Thoracic aorta (tissue), 2 donors: ENCODE measurements at regions not wholly inside any gene's neighbourhood (a gene's known extent, or its start where the extent isn't known, plus 50 kb on each side); places are given as distances from the start of the nearest gene placed in this dataset.

ENCODE experiments used
- ATAC-seq: fragments of 150-250 bp; one replicate; pipeline ENCODE4 v1.8.0; 2017; ENCODE audit warnings: low read depth; ENCODE audit not compliant: insufficient number of reproducible peaks, low FRiP score
- DNase-seq: peaks from one replicate; pipeline ENCODE4 v3.0.0-alpha.2; 2020; ENCODE audit warnings: low spot score
- H3K27ac ChIP-seq, 2 donors: fragments of 200-600 bp; sonication (generic); 1 replicate in 1 of 2; 2 replicates in 1 of 2; pipeline ENCODE4 v1.5.1; 2016; ENCODE audit warnings: mild to moderate bottlenecking in 2 of 2, moderate library complexity in 2 of 2
- H3K27me3 ChIP-seq: fragments of 200-600 bp; sonication (generic); replicated peaks from 2 replicates; pipeline ENCODE4 v1.6.0; 2016; ENCODE audit warnings: mild to moderate bottlenecking; ENCODE audit not compliant: insufficient read depth
- H3K36me3 ChIP-seq: fragments of 200-600 bp; sonication (generic); one replicate; pipeline ENCODE4 v1.5.1; 2016
- H3K4me1 ChIP-seq, 2 donors: fragments of 200-600 bp; sonication (generic); 1 replicate in 1 of 2; 2 replicates in 1 of 2; pipeline versions ENCODE4 v1.5.1 to v1.6.0; 2016; ENCODE audit warnings: low read depth in 2 of 2, mild to moderate bottlenecking in 1 of 2; ENCODE audit not compliant: control insufficient read depth in 1 of 2
- H3K4me3 ChIP-seq: fragments of 200-600 bp; sonication (generic); 2 replicates; pipeline ENCODE4 v1.5.1; 2016; ENCODE audit warnings: mild to moderate bottlenecking
- H3K9me3 ChIP-seq: fragments of 200-600 bp; sonication (generic); 2 replicates; pipeline ENCODE4 v1.5.1; 2016
- TF ChIP-seq, protein P1 (sequence below): fragments of 200-600 bp; sonication (generic); IDR thresholded peaks from one replicate; pipeline ENCODE4 v1.5.1; 2019; ENCODE audit warnings: antibody characterized with exemption

- Histone ChIP-seq H3K27me3 (no peaks in the 10 kb centered on the region), H3K4me3 (no peak overlapping the region), H3K4me1 (no peaks in the 10 kb centered on the region), H3K27ac (no peak overlapping the region), H3K9me3 (no peaks in the 10 kb centered on the region), H3K36me3 (no peaks in the 10 kb centered on the region)
- DNase-seq (no peak), ATAC-seq (no peak)
- TF ChIP-seq, protein P1, sequence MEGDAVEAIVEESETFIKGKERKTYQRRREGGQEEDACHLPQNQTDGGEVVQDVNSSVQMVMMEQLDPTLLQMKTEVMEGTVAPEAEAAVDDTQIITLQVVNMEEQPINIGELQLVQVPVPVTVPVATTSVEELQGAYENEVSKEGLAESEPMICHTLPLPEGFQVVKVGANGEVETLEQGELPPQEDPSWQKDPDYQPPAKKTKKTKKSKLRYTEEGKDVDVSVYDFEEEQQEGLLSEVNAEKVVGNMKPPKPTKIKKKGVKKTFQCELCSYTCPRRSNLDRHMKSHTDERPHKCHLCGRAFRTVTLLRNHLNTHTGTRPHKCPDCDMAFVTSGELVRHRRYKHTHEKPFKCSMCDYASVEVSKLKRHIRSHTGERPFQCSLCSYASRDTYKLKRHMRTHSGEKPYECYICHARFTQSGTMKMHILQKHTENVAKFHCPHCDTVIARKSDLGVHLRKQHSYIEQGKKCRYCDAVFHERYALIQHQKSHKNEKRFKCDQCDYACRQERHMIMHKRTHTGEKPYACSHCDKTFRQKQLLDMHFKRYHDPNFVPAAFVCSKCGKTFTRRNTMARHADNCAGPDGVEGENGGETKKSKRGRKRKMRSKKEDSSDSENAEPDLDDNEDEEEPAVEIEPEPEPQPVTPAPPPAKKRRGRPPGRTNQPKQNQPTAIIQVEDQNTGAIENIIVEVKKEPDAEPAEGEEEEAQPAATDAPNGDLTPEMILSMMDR: no peak
Observed at GRCh38 chr15:29471757-29472156, 202.1 kb upstream of the NSMCE3 start.

GRCh38 chr15:29471306-29471705, 201.7 kb upstream of the NSMCE3 start:
- DNase-seq (no peak), ATAC-seq (no peak)
- H3K27ac ChIP-seq: no peak overlapping the region
- H3K36me3 ChIP-seq: no peaks in the 10 kb centered on the region
- H3K4me3 ChIP-seq: no peak overlapping the region
- no peaks in the 10 kb centered on the region for H3K9me3 ChIP-seq
- H3K27me3 ChIP-seq: no peaks in the 10 kb centered on the region
- TF ChIP-seq, protein P1: no peak
- no peaks in the 10 kb centered on the region for H3K4me1 ChIP-seq

DNA sequence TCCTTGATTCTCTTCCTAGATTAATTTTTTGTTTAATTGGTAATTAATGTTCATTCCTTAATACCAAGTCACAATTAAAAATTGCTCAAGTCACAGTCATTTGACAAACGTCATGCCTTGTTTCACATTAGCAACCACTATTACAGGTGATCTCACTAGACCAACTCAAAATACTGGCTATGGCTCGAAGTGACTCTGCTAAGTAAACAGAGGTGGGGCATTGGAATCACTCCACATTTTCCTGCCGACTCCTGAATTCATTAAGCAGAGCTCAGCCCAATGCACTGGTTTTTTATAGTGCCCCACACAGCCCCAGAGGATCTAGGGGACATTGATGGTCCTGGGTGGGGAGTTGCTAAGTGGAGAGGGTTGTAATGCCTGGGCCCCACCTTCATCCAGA, 201.2 kb upstream of the NSMCE3 start:
- no peak overlapping the region for H3K4me3 ChIP-seq
- no peaks in the 10 kb centered on the region for H3K4me1 ChIP-seq
- H3K27me3 ChIP-seq: no peaks in the 10 kb centered on the region
- H3K36me3 ChIP-seq: no peaks in the 10 kb centered on the region
- H3K9me3 ChIP-seq: no peaks in the 10 kb centered on the region
- no peak overlapping the region for H3K27ac ChIP-seq
- TF ChIP-seq, protein P1: no peak
- no peak for DNase-seq
- ATAC-seq: no peak

DNA sequence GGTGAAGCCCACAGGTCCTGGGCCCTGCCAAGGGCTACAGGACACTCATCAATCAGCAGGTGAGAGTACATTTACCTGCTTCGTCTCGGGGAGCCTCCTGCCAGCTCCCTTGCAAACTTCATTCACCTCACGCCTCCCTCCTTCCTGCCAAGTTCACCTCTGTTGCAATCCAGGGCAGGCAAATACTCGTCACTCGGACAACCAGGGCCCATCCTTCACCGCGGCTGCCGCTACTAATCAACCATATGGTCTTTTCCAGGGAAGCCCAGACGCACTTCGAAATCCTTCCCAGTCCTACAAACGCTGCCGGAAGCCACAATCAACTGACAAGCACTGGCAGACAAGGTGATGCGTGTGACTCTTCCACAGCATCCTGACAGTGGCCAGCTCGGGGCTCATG, 200.7 kb upstream of the NSMCE3 start:
- H3K4me1 ChIP-seq: peaks cover 0 to 1% of the 10 kb centered on the region in 2 donors
- H3K4me3 ChIP-seq: no peak overlapping the region
- H3K36me3 ChIP-seq: no peaks in the 10 kb centered on the region
- no peak overlapping the region for H3K27ac ChIP-seq
- H3K27me3 ChIP-seq: no peaks in the 10 kb centered on the region
- DNase-seq: no peak
- TF ChIP-seq, protein P1: no peak
- H3K9me3 ChIP-seq: no peaks in the 10 kb centered on the region
- no peak for ATAC-seq

DNA sequence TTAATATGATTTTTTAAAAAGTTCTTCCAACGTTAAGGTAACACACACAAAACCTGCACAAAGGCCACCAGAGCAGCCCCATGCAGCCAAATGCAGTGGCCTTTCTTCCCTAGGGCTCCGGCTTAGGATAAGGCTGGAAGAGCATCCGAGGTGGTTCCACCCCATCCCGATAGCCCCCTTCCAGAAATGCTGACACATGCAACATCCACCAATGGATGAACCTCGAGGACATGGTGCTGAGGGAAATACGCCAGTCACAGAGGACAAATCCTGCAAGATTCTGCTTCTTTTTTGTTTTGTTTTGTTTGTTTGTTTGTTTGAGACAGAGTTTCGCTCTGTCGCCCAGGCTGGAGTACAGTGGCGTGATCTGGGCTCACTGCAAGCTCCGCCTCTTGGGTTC, 199.3 kb upstream of the NSMCE3 start:
- ATAC-seq: no peak

More for the DNA sequence above, 199.3 kb upstream of the NSMCE3 start:
- H3K27ac ChIP-seq: no peak overlapping the region
- TF ChIP-seq, protein P1: no peak
- no peak for DNase-seq
- no peak overlapping the region for H3K4me3 ChIP-seq
- no peaks in the 10 kb centered on the region for H3K36me3 ChIP-seq
- peaks cover 5 to 11% of the 10 kb centered on the region in 2 donors for H3K4me1 ChIP-seq
- H3K27me3 ChIP-seq: no peaks in the 10 kb centered on the region
- H3K9me3 ChIP-seq: no peaks in the 10 kb centered on the region
